Neuronal stem cell (in vitro differentiated cells): ENCODE measurements at regions not wholly inside any gene's neighbourhood (a gene's known extent, or its start where the extent isn't known, plus 50 kb on each side); places are given as distances from the start of the nearest gene placed in this dataset.
"Not testable (repeated sequence)": the region's sequence is repeated elsewhere in the genome, so short reads cannot be mapped to it uniquely, and the experiment has no call there.

Experiments
- DNase-seq: peaks from one replicate; pipeline ENCODE4 v3.0.0-alpha.2; 2013; ENCODE audit warnings: low spot score
- H2AFZ ChIP-seq: one replicate; pipeline ENCODE4 v1.6.1; 2013; ENCODE audit warnings: mild to moderate bottlenecking, low read length, inconsistent platforms
- H2AK5ac ChIP-seq: 2 replicates; pipeline ENCODE4 v1.6.1; 2013; ENCODE audit warnings: low read depth, mild to moderate bottlenecking, inconsistent platforms, low read length, moderate library complexity, mixed read lengths
- H2BK120ac ChIP-seq: 2 replicates; pipeline ENCODE4 v1.6.1; 2013; ENCODE audit warnings: low read depth, mild to moderate bottlenecking, inconsistent platforms, low read length, moderate library complexity, mixed read lengths
- H2BK12ac ChIP-seq: one replicate; pipeline ENCODE4 v1.6.1; 2013; ENCODE audit warnings: low read length, inconsistent platforms
- H2BK15ac ChIP-seq: 2 replicates; pipeline ENCODE4 v1.6.1; 2013; ENCODE audit warnings: mild to moderate bottlenecking, low read length, inconsistent platforms, mixed read lengths
- H2BK5ac ChIP-seq: one replicate; pipeline ENCODE4 v1.6.1; 2013; ENCODE audit warnings: inconsistent platforms, mild to moderate bottlenecking, low read length, moderate library complexity
- H3K14ac ChIP-seq: one replicate; pipeline ENCODE4 v1.6.1; 2013; ENCODE audit warnings: low read length, inconsistent platforms
- H3K18ac ChIP-seq: 2 replicates; pipeline ENCODE4 v1.6.1; 2013; ENCODE audit warnings: low read length, inconsistent platforms
- H3K23ac ChIP-seq: 2 replicates; pipeline ENCODE4 v1.6.1; 2013; ENCODE audit warnings: low read depth, mild to moderate bottlenecking, mixed read lengths, low read length, inconsistent platforms; ENCODE audit not compliant: poor library complexity
- H3K27ac ChIP-seq: replicated peaks from 3 replicates; pipeline ENCODE4 v1.5.1; 2013; ENCODE audit warnings: low read length, inconsistent platforms
- H3K27me3 ChIP-seq, 3 experiments: 2 replicates each; pipeline ENCODE4 v1.6.1; 2013; ENCODE audit warnings: low read length in 3 of 3, mild to moderate bottlenecking in 2 of 3, inconsistent platforms in 1 of 3, low read depth in 1 of 3, mixed read lengths in 1 of 3, moderate library complexity in 1 of 3; ENCODE audit not compliant: control insufficient read depth in 3 of 3, insufficient read depth in 3 of 3
- H3K36me3 ChIP-seq, 2 donors: replicated peaks in 1 of 2; 2 replicates each; pipeline ENCODE4 v1.6.1; 2013; ENCODE audit warnings: low read length in 2 of 2; ENCODE audit not compliant: control insufficient read depth in 2 of 2, insufficient read depth in 2 of 2
- H3K4ac ChIP-seq: 2 replicates; pipeline ENCODE4 v1.6.1; 2013; ENCODE audit warnings: inconsistent platforms, mild to moderate bottlenecking, low read length, moderate library complexity
- H3K4me1 ChIP-seq, 2 donors: 1 replicate in 1 of 2; 2 replicates in 1 of 2; pipeline ENCODE4 v1.6.1; 2013; ENCODE audit warnings: low read length in 2 of 2, low read depth in 1 of 2; ENCODE audit not compliant: control insufficient read depth in 2 of 2, insufficient read depth in 1 of 2
- H3K4me2 ChIP-seq: one replicate; pipeline ENCODE4 v1.6.1; 2013; ENCODE audit warnings: mild to moderate bottlenecking, low read length, inconsistent platforms; ENCODE audit not compliant: insufficient read depth, poor library complexity, severe bottlenecking
- H3K4me3 ChIP-seq, 2 donors: 2 replicates each; pipeline ENCODE4 v1.5.1; 2013; ENCODE audit warnings: low read length in 2 of 2, mild to moderate bottlenecking in 2 of 2, inconsistent platforms in 1 of 2, moderate library complexity in 1 of 2
- H3K79me1 ChIP-seq: one replicate; pipeline ENCODE4 v1.6.1; 2013; ENCODE audit warnings: low read depth, mild to moderate bottlenecking, inconsistent platforms, low read length, moderate library complexity
- H3K9ac ChIP-seq: one replicate; pipeline ENCODE4 v1.6.1; 2013; ENCODE audit warnings: mild to moderate bottlenecking, low read depth, low read length, inconsistent platforms; ENCODE audit not compliant: poor library complexity
- H3K9me3 ChIP-seq, 2 donors: replicated peaks in 1 of 2; 2 replicates each; pipeline versions ENCODE3 to v1.6.1; 2013; ENCODE audit warnings: low read length in 2 of 2, mild to moderate bottlenecking in 2 of 2, inconsistent platforms in 1 of 2, low read depth in 1 of 2, mixed read lengths in 1 of 2, moderate library complexity in 1 of 2; ENCODE audit not compliant: control insufficient read depth in 2 of 2, insufficient read depth in 1 of 2
- H4K8ac ChIP-seq: one replicate; pipeline ENCODE4 v1.6.1; 2013; ENCODE audit warnings: low read depth, mild to moderate bottlenecking, inconsistent platforms, low read length, moderate library complexity
- H4K91ac ChIP-seq: one replicate; pipeline ENCODE4 v1.6.1; 2013; ENCODE audit warnings: low read length, low read depth, mild to moderate bottlenecking, inconsistent platforms; ENCODE audit not compliant: poor library complexity
- WGBS, 2 donors: extraction: QIAGEN DNeasy Blood & Tissue Kit; methylation state at CpG; one replicate each; pipeline ENCODE4 v1.1.7; 2013; ENCODE audit warnings: missing lambda C conversion rate in 2 of 2, mixed read lengths in 1 of 2; ENCODE audit not compliant: insufficient read length in 2 of 2, insufficient replicate concordance in 1 of 2; ENCODE audit errors: extremely low coverage in 2 of 2; 5-methylcytosine and 5-hydroxymethylcytosine counted together

- not testable (repeated sequence) for H3K36me3 ChIP-seq, H4K91ac ChIP-seq, H2BK120ac ChIP-seq, H3K79me1 ChIP-seq, H2AFZ ChIP-seq, H3K27me3 ChIP-seq, H2BK12ac ChIP-seq, H2BK15ac ChIP-seq, H3K9me3 ChIP-seq, H3K27ac ChIP-seq, H3K4me3 ChIP-seq, H3K9ac ChIP-seq, DNase-seq, H3K4ac ChIP-seq, H4K8ac ChIP-seq, H3K4me1 ChIP-seq, H3K4me2 ChIP-seq, H3K23ac ChIP-seq, H2BK5ac ChIP-seq, H2AK5ac ChIP-seq, H3K14ac ChIP-seq, H3K18ac ChIP-seq
- WGBS, 2 donors = no CpG with 5 or more reads among the region's 11 CpGs
These were observed 53.4 kb upstream of the PMCH start for GRCh38 chr12:102251005-102251404.

GRCh38 chr12:102249079-102249841, 51.6 kb upstream of the PMCH start:
- Histone ChIP-seq H3K4ac (no peak overlapping the region), H4K8ac (no peak overlapping the region), H2BK12ac (no peak overlapping the region), H2BK120ac (no peak overlapping the region), H3K4me2 (no peak overlapping the region), H3K9me3 (no peaks in the 10 kb centered on the region), H3K18ac (no peak overlapping the region), H3K27me3 (no peaks in the 10 kb centered on the region), H3K23ac (no peak overlapping the region), H2AK5ac (no peak overlapping the region), H3K36me3 (no peaks in the 10 kb centered on the region), H3K9ac (no peak overlapping the region), H3K79me1 (peaks cover 2% of the 10 kb centered on the region), H2BK15ac (no peak overlapping the region), H3K27ac (no peak overlapping the region), H3K4me3 (no peak overlapping the region), H4K91ac (no peak overlapping the region), H2BK5ac (no peak overlapping the region), H3K14ac (no peak overlapping the region), H2AFZ (no peak overlapping the region), H3K4me1 (no peaks in the 10 kb centered on the region)
- DNase-seq = no peak
- WGBS, 2 donors = no CpG with 5 or more reads among the region's 2 CpGs
